Trophoblast cell (in vitro differentiated cells and primary cell): ENCODE measurements at regions not wholly inside any gene's neighbourhood (a gene's known extent, or its start where the extent isn't known, plus 50 kb on each side); places are given as distances from the start of the nearest gene placed in this dataset.

ENCODE experiments used
- DNase-seq, 2 donors: peaks; one replicate each; pipeline ENCODE4 v3.0.0-alpha.2; 2016
- H2AFZ ChIP-seq: 2 replicates; pipeline ENCODE4 v1.6.1; 2013; ENCODE audit warnings: low read length, moderate library complexity, mild to moderate bottlenecking; ENCODE audit not compliant: insufficient read depth, poor library complexity
- H2AK5ac ChIP-seq: 2 replicates; pipeline ENCODE4 v1.6.1; 2013; ENCODE audit warnings: mild to moderate bottlenecking, low read length
- H2BK120ac ChIP-seq: 2 replicates; pipeline ENCODE4 v1.6.1; 2013; ENCODE audit warnings: low read length, mild to moderate bottlenecking, moderate library complexity; ENCODE audit not compliant: insufficient read depth, poor library complexity
- H2BK12ac ChIP-seq: 2 replicates; pipeline ENCODE4 v1.6.1; 2013; ENCODE audit warnings: mild to moderate bottlenecking, low read length, moderate library complexity
- H2BK5ac ChIP-seq: 2 replicates; pipeline ENCODE4 v1.6.1; 2013; ENCODE audit warnings: low read length, low read depth, moderate library complexity, mild to moderate bottlenecking; ENCODE audit not compliant: poor library complexity
- H3K14ac ChIP-seq: 2 replicates; pipeline ENCODE4 v1.6.1; 2013; ENCODE audit warnings: mild to moderate bottlenecking, low read length
- H3K18ac ChIP-seq: 2 replicates; pipeline ENCODE4 v1.6.1; 2013; ENCODE audit warnings: mild to moderate bottlenecking, low read length
- H3K23ac ChIP-seq: 2 replicates; pipeline ENCODE4 v1.6.1; 2013; ENCODE audit warnings: low read length
- H3K27ac ChIP-seq: 2 replicates; pipeline ENCODE4 v1.5.1; 2013; ENCODE audit warnings: low read depth, mild to moderate bottlenecking, inconsistent platforms, low read length, moderate library complexity
- H3K27me3 ChIP-seq: 2 replicates; pipeline ENCODE4 v1.6.1; 2013; ENCODE audit warnings: inconsistent platforms, mild to moderate bottlenecking, low read length, moderate library complexity; ENCODE audit not compliant: insufficient read depth
- H3K36me3 ChIP-seq, 2 experiments: 1 replicate in 1 of 2; 2 replicates in 1 of 2; pipeline ENCODE4 v1.6.1; 2013; ENCODE audit warnings: low read length in 2 of 2, mild to moderate bottlenecking in 2 of 2, moderate library complexity in 1 of 2; ENCODE audit not compliant: insufficient read depth in 2 of 2, control insufficient read depth in 1 of 2
- H3K4ac ChIP-seq: 2 replicates; pipeline ENCODE4 v1.6.1; 2013; ENCODE audit warnings: low read depth, mild to moderate bottlenecking, low read length, moderate library complexity
- H3K4me1 ChIP-seq, 2 experiments: 1 replicate in 1 of 2; 2 replicates in 1 of 2; pipeline ENCODE4 v1.6.1; 2013; ENCODE audit warnings: low read length in 2 of 2, mild to moderate bottlenecking in 2 of 2, moderate library complexity in 1 of 2; ENCODE audit not compliant: insufficient read depth in 2 of 2, control insufficient read depth in 1 of 2
- H3K4me2 ChIP-seq: 2 replicates; pipeline ENCODE4 v1.6.1; 2013; ENCODE audit warnings: inconsistent platforms, mild to moderate bottlenecking, low read length, moderate library complexity
- H3K4me3 ChIP-seq: 2 replicates; pipeline ENCODE4 v1.5.1; 2013; ENCODE audit warnings: mild to moderate bottlenecking, low read depth, low read length, inconsistent platforms
- H3K79me1 ChIP-seq: one replicate; pipeline ENCODE4 v1.6.1; 2013; ENCODE audit warnings: low read length
- H3K79me2 ChIP-seq: 2 replicates; pipeline ENCODE4 v1.6.1; 2013; ENCODE audit warnings: low read length, mild to moderate bottlenecking; ENCODE audit not compliant: control insufficient read depth, insufficient read depth, poor library complexity
- H3K9ac ChIP-seq: 2 replicates; pipeline ENCODE4 v1.6.1; 2013; ENCODE audit warnings: mild to moderate bottlenecking, low read length
- H3K9me3 ChIP-seq: 2 replicates; pipeline ENCODE4 v1.6.1; 2013; ENCODE audit warnings: low read depth, mild to moderate bottlenecking, control low read depth, inconsistent platforms, low read length; ENCODE audit not compliant: insufficient read depth
- H4K12ac ChIP-seq: 2 replicates; pipeline ENCODE4 v1.6.1; 2013; ENCODE audit warnings: low read depth, mild to moderate bottlenecking, low read length, moderate library complexity
- H4K8ac ChIP-seq: 2 replicates; pipeline ENCODE4 v1.6.1; 2013; ENCODE audit warnings: low read depth, mild to moderate bottlenecking, low read length, moderate library complexity
- H4K91ac ChIP-seq: one replicate; pipeline ENCODE4 v1.6.1; 2013; ENCODE audit warnings: low read depth, mild to moderate bottlenecking, low read length, moderate library complexity
- WGBS: extraction: QIAGEN DNeasy Blood & Tissue Kit; methylation state at CpG from one replicate; pipeline ENCODE4 v1.1.7; 2013; ENCODE audit warnings: missing lambda C conversion rate; ENCODE audit not compliant: insufficient read length, insufficient coverage; ENCODE audit errors: extremely low coverage; 5-methylcytosine and 5-hydroxymethylcytosine counted together

DNA sequence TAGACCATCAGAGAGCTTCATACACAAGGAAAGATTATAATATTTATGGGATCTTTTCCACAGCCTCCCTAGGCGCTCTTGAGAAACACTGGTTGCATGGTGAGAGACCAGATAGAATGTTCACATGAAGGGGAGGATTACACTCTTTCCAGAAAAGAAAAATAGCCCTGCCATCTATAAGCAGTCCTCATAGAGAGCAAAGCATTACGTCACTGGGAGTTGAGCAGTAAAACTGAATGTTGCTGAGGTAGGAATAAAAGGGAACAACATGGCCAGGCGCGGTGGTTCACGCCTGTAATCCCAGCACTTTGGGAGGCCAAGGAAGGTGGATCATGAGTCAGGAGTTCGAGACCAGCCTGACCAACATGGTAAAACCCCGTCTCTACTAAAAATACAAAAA, 1934.3 kb downstream of the SUCLG1 start:
- no peak overlapping the region for H3K4ac ChIP-seq
- no peak overlapping the region for H2BK12ac ChIP-seq
- H3K18ac ChIP-seq: no peak overlapping the region
- H3K4me1 ChIP-seq: no peaks in the 10 kb centered on the region
- H3K27me3 ChIP-seq: no peaks in the 10 kb centered on the region
- no peak overlapping the region for H4K91ac ChIP-seq
- no peak overlapping the region for H3K9ac ChIP-seq
- no peak overlapping the region for H3K23ac ChIP-seq
- no peaks in the 10 kb centered on the region for H3K79me2 ChIP-seq
- no peak overlapping the region for H3K14ac ChIP-seq
- no peak overlapping the region for H3K4me3 ChIP-seq
- no peak overlapping the region for H3K4me2 ChIP-seq
- H3K9me3 ChIP-seq: peaks cover 2% of the 10 kb centered on the region
- no peak for DNase-seq
- H2AK5ac ChIP-seq: no peak overlapping the region
- no peak overlapping the region for H4K8ac ChIP-seq
- no peaks in the 10 kb centered on the region for H3K79me1 ChIP-seq
- H3K27ac ChIP-seq: no peak overlapping the region
- no peaks in the 10 kb centered on the region for H3K36me3 ChIP-seq
- H2BK120ac ChIP-seq: no peak overlapping the region
- H2BK5ac ChIP-seq: no peak overlapping the region
- no peak overlapping the region for H2AFZ ChIP-seq
- no peak overlapping the region for H4K12ac ChIP-seq
- WGBS: no CpG with 5 or more reads among the region's 7 CpGs

DNA sequence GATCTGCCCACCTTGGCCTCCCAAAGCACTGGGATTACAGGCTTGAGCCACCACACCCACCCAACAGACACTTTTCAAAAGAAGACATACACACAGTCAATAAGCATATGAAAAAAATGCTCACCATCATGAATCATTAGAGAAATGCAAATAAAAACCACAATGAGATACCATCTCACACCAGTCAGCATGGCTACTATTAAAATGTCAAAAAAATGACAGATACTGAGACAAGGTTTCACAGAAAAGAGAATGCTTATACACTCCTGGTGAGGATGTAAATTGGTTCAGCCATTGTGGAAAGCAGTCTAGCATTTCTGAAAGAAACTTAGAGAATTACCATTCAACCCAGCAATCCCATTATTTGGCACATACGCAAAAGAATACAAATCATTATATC, 1947.2 kb downstream of the SUCLG1 start:
- Histone ChIP-seq H3K4me1 (no peaks in the 10 kb centered on the region), H3K27ac (no peak overlapping the region), H3K14ac (no peak overlapping the region), H4K91ac (no peak overlapping the region), H3K18ac (no peak overlapping the region), H3K23ac (no peak overlapping the region), H2AK5ac (no peak overlapping the region), H2AFZ (no peak overlapping the region), H2BK5ac (no peak overlapping the region), H3K79me1 (no peaks in the 10 kb centered on the region), H3K36me3 (no peaks in the 10 kb centered on the region), H3K27me3 (no peaks in the 10 kb centered on the region), H3K4me3 (no peak overlapping the region), H4K8ac (no peak overlapping the region), H2BK120ac (no peak overlapping the region), H4K12ac (no peak overlapping the region), H3K4me2 (no peak overlapping the region), H2BK12ac (no peak overlapping the region), H3K4ac (no peak overlapping the region), H3K9ac (no peak overlapping the region), H3K9me3 (no peaks in the 10 kb centered on the region), H3K79me2 (no peaks in the 10 kb centered on the region)
- no CpG with 5 or more reads among the region's 1 CpG for WGBS
- DNase-seq: no peak

DNA sequence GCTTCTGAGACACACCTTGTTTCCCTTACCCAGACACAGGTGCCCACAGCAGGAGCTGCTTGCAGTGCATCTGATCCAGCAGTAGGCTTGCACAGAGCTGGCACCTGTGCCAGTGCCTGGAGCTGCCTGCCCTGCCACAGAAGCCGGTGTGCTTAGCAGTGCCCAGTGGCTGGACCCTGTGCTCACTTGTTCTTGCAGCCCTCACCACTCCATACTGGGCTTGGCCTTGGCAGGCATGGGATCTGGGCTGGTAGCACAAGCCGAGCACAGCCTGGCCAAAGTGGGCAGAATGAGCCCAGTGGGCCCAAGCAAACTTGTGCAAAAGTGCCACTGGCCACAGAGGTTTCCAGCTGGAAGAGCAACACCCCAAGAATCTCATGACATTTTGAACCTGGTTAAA, 1950.4 kb downstream of the SUCLG1 start:
- Histone ChIP-seq H4K12ac (no peak overlapping the region), H2BK5ac (no peak overlapping the region), H2BK12ac (no peak overlapping the region), H3K4me1 (no peaks in the 10 kb centered on the region), H2AFZ (no peak overlapping the region), H2BK120ac (no peak overlapping the region), H3K27ac (no peak overlapping the region), H3K4ac (no peak overlapping the region), H3K4me2 (no peak overlapping the region), H4K8ac (no peak overlapping the region), H3K9ac (no peak overlapping the region), H3K23ac (no peak overlapping the region), H2AK5ac (no peak overlapping the region), H3K14ac (no peak overlapping the region), H3K18ac (no peak overlapping the region), H3K27me3 (no peaks in the 10 kb centered on the region), H3K79me2 (no peaks in the 10 kb centered on the region), H3K9me3 (no peaks in the 10 kb centered on the region), H3K36me3 (no peaks in the 10 kb centered on the region), H4K91ac (no peak overlapping the region), H3K4me3 (no peak overlapping the region), H3K79me1 (no peaks in the 10 kb centered on the region)
- no peak for DNase-seq
- WGBS: no CpG with 5 or more reads among the region's 2 CpGs

DNA sequence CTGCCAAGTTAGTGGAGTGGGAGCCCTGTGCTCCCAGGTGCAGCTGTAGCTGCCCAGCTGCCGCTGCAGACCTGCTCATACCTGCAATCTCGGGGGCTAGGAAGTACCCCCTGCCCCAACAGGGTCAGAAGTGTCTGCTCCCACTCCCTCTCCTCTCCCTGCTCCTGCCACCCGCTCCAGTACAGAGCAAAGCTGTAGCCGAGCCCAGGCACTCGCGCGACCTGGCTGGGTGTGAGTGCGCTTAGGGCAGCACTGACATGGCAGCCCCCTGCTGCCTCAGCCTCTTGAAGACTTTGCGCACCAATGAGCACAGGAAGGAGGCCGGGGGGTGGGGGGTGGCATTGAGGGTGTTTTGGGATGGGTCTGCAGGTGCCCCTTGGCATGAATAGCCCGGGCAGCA, 1951.4 kb downstream of the SUCLG1 start:
- no peak overlapping the region for H2BK12ac ChIP-seq
- H4K12ac ChIP-seq: no peak overlapping the region
- no peak overlapping the region for H3K14ac ChIP-seq
- H3K4me1 ChIP-seq: no peaks in the 10 kb centered on the region
- no peak overlapping the region for H2BK5ac ChIP-seq
- H2AK5ac ChIP-seq: no peak overlapping the region
- H3K27ac ChIP-seq: no peak overlapping the region
- no peak overlapping the region for H2BK120ac ChIP-seq
- no peak overlapping the region for H3K9ac ChIP-seq
- WGBS: no CpG with 5 or more reads among the region's 11 CpGs
- H3K9me3 ChIP-seq: no peaks in the 10 kb centered on the region
- no peaks in the 10 kb centered on the region for H3K36me3 ChIP-seq
- DNase-seq: no peak
- H3K4me2 ChIP-seq: no peak overlapping the region
- H3K18ac ChIP-seq: no peak overlapping the region
- H3K79me2 ChIP-seq: no peaks in the 10 kb centered on the region
- no peak overlapping the region for H4K91ac ChIP-seq
- no peaks in the 10 kb centered on the region for H3K27me3 ChIP-seq
- H3K79me1 ChIP-seq: no peaks in the 10 kb centered on the region
- no peak overlapping the region for H3K23ac ChIP-seq
- no peak overlapping the region for H3K4ac ChIP-seq
- no peak overlapping the region for H2AFZ ChIP-seq
- no peak overlapping the region for H4K8ac ChIP-seq
- H3K4me3 ChIP-seq: no peak overlapping the region
